ENCODE measurements at regions not wholly inside any gene's neighbourhood (a gene's known extent, or its start where the extent isn't known, plus 50 kb on each side); places are given as distances from the start of the nearest gene placed in this dataset.

- TF ChIP-seq, protein P1, sequence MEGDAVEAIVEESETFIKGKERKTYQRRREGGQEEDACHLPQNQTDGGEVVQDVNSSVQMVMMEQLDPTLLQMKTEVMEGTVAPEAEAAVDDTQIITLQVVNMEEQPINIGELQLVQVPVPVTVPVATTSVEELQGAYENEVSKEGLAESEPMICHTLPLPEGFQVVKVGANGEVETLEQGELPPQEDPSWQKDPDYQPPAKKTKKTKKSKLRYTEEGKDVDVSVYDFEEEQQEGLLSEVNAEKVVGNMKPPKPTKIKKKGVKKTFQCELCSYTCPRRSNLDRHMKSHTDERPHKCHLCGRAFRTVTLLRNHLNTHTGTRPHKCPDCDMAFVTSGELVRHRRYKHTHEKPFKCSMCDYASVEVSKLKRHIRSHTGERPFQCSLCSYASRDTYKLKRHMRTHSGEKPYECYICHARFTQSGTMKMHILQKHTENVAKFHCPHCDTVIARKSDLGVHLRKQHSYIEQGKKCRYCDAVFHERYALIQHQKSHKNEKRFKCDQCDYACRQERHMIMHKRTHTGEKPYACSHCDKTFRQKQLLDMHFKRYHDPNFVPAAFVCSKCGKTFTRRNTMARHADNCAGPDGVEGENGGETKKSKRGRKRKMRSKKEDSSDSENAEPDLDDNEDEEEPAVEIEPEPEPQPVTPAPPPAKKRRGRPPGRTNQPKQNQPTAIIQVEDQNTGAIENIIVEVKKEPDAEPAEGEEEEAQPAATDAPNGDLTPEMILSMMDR (conservative IDR thresholded peaks at IDR 0.05 in 1 of 2, IDR thresholded peaks at IDR 0.05 in 1 of 2; ENCODE audit: low read depth in 1 of 2, low read length in 2 of 2) = no peak
- TF ChIP-seq EZH2 (IDR thresholded peaks at IDR 0.05; ENCODE audit: low read length, missing control alignments) = no peak
Measured at GRCh38 chr7:110264288-110264687, 826.6 kb upstream of the LRRN3 start.

Data from fibroblast of lung (primary cell).